ENCODE measurements at regions not wholly inside any gene's neighbourhood (a gene's known extent, or its start where the extent isn't known, plus 50 kb on each side); places are given as distances from the start of the nearest gene placed in this dataset.

DNA sequence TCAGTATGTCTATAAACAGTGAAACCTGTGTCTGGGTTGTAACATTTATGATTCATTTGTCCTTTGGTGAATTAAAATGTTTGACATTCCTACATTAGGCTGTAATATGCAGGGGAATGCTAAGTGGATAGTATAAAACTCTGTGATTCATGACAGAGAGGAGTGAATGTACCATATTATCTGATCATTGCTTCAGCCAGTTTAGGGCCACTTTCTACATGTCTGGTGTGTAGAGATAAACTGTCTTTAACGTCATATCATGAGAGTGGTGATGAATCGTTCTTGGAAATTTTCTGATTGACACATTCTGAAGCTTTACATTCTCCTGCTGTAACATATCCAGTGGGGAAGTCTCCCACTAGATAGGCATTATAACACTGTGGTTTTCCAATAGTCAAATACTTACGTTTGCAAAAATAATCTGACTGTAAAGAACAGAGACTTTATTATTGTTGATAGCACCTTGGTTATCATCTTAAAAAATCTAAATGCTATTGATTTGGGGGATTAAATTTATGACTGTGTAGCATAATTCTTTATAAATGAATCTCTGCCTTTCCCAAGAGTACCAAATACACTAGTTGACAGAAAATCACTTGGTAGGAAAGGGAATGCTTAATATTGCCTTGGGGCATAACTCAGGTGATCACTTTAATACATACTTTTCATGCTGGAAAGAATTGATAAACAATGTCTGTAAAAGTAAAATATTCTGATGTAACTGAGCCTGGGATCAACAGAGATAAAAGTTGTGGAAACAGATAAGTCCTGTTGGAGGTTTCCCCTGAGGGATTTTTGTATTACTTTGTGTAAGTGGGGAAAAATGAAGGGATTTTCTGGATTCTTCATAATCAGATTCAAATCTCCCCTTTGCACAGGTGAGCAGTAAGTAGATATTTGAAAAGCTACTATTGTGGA lies 427.9 kb downstream of the JRKL start (continued):
- TF ChIP-seq, protein P1, sequence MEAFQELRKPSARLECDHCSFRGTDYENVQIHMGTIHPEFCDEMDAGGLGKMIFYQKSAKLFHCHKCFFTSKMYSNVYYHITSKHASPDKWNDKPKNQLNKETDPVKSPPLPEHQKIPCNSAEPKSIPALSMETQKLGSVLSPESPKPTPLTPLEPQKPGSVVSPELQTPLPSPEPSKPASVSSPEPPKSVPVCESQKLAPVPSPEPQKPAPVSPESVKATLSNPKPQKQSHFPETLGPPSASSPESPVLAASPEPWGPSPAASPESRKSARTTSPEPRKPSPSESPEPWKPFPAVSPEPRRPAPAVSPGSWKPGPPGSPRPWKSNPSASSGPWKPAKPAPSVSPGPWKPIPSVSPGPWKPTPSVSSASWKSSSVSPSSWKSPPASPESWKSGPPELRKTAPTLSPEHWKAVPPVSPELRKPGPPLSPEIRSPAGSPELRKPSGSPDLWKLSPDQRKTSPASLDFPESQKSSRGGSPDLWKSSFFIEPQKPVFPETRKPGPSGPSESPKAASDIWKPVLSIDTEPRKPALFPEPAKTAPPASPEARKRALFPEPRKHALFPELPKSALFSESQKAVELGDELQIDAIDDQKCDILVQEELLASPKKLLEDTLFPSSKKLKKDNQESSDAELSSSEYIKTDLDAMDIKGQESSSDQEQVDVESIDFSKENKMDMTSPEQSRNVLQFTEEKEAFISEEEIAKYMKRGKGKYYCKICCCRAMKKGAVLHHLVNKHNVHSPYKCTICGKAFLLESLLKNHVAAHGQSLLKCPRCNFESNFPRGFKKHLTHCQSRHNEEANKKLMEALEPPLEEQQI (IDR thresholded peaks at IDR 0.05) = peak; percentile 64; the same call in 1 of the 2 replicates
- TF ChIP-seq SMAD4 (CRISPR knock-in tag; conservative IDR thresholded peaks at IDR 0.05) (0 out of 2 replicates have a peak, but pooled peaks have one; percentile 16), JUN (IDR thresholded peaks at IDR 0.05; ENCODE audit: borderline replicate concordance, low read depth, low read length) (peak; percentile 17; the same call in 1 of the 2 replicates), JUN (CRISPR knock-in tag; IDR thresholded peaks at IDR 0.05; ENCODE audit: borderline replicate concordance) (no peak), EZH2 (IDR thresholded peaks at IDR 0.05; ENCODE audit: borderline replicate concordance, low read depth, low read length) (no peak), MEIS2 (IDR thresholded peaks at IDR 0.05; ENCODE audit: partially characterized antibody) (peak; percentile 100), TRIM24 (IDR thresholded peaks at IDR 0.05) (peak; percentile 72 to 86), ATF7 (IDR thresholded peaks at IDR 0.05) (peak; percentile 79), CTBP1 (IDR thresholded peaks at IDR 0.05; ENCODE audit: borderline replicate concordance) (no peak; the same call in 1 of the 2 replicates), TCF7 (IDR thresholded peaks at IDR 0.05; ENCODE audit: borderline replicate concordance) (no peak), STAG1 (CRISPR knock-in tag; IDR thresholded peaks at IDR 0.05; ENCODE audit: borderline replicate concordance) (no peak), EGR1 (conservative IDR thresholded peaks at IDR 0.05) (0 out of 2 replicates have a peak, but pooled peaks have one; percentile 4)
- TF ChIP-seq, protein P2, sequence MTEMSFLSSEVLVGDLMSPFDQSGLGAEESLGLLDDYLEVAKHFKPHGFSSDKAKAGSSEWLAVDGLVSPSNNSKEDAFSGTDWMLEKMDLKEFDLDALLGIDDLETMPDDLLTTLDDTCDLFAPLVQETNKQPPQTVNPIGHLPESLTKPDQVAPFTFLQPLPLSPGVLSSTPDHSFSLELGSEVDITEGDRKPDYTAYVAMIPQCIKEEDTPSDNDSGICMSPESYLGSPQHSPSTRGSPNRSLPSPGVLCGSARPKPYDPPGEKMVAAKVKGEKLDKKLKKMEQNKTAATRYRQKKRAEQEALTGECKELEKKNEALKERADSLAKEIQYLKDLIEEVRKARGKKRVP (CRISPR knock-in tag; IDR thresholded peaks at IDR 0.05) = peak; percentile 80
- TF ChIP-seq, protein P3, sequence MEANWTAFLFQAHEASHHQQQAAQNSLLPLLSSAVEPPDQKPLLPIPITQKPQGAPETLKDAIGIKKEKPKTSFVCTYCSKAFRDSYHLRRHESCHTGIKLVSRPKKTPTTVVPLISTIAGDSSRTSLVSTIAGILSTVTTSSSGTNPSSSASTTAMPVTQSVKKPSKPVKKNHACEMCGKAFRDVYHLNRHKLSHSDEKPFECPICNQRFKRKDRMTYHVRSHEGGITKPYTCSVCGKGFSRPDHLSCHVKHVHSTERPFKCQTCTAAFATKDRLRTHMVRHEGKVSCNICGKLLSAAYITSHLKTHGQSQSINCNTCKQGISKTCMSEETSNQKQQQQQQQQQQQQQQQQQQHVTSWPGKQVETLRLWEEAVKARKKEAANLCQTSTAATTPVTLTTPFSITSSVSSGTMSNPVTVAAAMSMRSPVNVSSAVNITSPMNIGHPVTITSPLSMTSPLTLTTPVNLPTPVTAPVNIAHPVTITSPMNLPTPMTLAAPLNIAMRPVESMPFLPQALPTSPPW (CRISPR knock-in tag; IDR thresholded peaks at IDR 0.05) = peak; percentile 35; the same call in 1 of the 2 replicates
- TF ChIP-seq, protein P4, sequence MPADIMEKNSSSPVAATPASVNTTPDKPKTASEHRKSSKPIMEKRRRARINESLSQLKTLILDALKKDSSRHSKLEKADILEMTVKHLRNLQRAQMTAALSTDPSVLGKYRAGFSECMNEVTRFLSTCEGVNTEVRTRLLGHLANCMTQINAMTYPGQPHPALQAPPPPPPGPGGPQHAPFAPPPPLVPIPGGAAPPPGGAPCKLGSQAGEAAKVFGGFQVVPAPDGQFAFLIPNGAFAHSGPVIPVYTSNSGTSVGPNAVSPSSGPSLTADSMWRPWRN (IDR thresholded peaks at IDR 0.05; ENCODE audit: low read depth) = peak; percentile 59; the same call in 1 of the 2 replicates
- TF ChIP-seq, protein P5, sequence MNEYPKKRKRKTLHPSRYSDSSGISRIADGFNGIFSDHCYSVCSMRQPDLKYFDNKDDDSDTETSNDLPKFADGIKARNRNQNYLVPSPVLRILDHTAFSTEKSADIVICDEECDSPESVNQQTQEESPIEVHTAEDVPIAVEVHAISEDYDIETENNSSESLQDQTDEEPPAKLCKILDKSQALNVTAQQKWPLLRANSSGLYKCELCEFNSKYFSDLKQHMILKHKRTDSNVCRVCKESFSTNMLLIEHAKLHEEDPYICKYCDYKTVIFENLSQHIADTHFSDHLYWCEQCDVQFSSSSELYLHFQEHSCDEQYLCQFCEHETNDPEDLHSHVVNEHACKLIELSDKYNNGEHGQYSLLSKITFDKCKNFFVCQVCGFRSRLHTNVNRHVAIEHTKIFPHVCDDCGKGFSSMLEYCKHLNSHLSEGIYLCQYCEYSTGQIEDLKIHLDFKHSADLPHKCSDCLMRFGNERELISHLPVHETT (CRISPR knock-in tag; conservative IDR thresholded peaks at IDR 0.05 in 1 of 2, IDR thresholded peaks at IDR 0.05 in 1 of 2) = peak in 1 of 2 experiments; percentile 77; a peak in 1 of 4 replicates
- TF ChIP-seq, protein P6, sequence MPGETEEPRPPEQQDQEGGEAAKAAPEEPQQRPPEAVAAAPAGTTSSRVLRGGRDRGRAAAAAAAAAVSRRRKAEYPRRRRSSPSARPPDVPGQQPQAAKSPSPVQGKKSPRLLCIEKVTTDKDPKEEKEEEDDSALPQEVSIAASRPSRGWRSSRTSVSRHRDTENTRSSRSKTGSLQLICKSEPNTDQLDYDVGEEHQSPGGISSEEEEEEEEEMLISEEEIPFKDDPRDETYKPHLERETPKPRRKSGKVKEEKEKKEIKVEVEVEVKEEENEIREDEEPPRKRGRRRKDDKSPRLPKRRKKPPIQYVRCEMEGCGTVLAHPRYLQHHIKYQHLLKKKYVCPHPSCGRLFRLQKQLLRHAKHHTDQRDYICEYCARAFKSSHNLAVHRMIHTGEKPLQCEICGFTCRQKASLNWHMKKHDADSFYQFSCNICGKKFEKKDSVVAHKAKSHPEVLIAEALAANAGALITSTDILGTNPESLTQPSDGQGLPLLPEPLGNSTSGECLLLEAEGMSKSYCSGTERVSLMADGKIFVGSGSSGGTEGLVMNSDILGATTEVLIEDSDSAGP (CRISPR knock-in tag; IDR thresholded peaks at IDR 0.05) = no peak

Data from K562 (cell line).